Activated naive CD8-positive, alpha-beta T cell treated with anti-CD3 and anti-CD28 coated beads, Interleukin-2, amount 50 U/mL, for 16 hours (primary cell): ENCODE measurements at regions not wholly inside any gene's neighbourhood (a gene's known extent, or its start where the extent isn't known, plus 50 kb on each side); places are given as distances from the start of the nearest gene placed in this dataset.

Experiments
- DNase-seq: peaks from one replicate; pipeline ENCODE4 v3.0.0-alpha.2; 2020; ENCODE audit warnings: low read depth, low spot score

- no peak for DNase-seq
Observed at GRCh38 chr5:158163451-158164295, 304.7 kb upstream of the CLINT1 start.

DNA sequence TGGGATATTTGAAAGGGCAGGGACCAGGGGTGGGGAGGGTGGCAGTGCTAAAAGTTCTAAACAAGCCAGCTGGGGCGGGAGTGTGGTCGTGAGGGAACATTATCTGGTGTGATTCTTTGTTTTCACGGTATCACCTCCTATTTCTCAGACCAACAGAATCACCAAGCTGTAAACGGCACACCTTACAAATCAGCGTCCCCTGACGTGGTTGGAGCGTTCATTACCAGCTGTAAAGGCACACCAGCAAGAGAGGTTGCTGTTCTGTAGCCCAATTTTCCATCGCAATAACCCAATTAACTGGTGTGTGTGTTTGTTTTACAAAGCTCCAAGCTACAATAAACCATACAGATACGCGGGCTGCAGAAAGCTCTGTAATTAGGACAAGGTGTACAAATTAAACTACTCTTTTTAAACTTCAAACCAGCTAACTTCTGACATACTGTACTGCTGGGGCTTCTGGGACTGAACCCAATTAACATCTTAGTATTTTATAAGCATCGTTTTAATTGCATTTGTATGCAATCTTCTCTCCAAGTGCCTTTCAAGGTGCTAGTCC is 303.6 kb upstream of the CLINT1 start:
- DNase-seq: no peak

DNA sequence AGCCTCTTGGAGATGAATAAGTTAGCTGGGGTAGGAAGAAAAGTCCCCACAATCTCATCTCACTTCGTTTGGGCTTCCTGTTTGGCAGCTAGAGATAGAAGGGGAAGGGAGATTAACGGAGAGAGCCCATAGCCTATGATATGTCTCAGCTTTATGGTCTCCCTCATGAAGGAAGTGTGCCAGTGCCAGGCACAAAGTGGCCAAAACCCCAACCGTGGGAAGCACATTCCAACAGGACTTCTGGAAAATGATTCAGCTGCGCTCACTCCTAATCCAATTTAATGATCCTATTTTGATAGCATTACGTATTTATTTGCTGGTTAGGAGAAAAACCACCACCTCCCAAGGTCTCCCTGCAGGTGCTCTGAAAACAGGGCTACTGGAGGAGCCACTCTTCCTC is 303.1 kb upstream of the CLINT1 start:
- DNase-seq: no peak

DNA sequence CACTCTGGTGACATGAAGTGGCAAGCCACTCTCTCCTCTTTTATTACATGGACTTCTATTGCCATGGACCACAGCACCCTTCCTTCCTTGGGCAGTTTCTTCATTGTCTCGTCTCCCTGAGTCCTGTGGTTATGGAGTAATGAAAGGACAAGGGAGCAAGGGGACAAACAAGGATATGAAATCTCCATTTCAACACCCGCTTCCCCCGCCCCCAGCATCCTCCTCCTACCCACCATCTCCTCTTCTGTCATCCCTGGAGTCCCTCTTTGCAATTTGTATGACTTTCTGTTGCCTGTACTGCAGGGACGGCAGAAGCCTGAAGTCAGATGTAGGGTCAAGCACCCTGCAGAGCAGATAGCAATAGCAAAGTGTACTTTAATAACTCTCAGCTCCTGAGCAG is 300.7 kb upstream of the CLINT1 start:
- DNase-seq: no peak

DNA sequence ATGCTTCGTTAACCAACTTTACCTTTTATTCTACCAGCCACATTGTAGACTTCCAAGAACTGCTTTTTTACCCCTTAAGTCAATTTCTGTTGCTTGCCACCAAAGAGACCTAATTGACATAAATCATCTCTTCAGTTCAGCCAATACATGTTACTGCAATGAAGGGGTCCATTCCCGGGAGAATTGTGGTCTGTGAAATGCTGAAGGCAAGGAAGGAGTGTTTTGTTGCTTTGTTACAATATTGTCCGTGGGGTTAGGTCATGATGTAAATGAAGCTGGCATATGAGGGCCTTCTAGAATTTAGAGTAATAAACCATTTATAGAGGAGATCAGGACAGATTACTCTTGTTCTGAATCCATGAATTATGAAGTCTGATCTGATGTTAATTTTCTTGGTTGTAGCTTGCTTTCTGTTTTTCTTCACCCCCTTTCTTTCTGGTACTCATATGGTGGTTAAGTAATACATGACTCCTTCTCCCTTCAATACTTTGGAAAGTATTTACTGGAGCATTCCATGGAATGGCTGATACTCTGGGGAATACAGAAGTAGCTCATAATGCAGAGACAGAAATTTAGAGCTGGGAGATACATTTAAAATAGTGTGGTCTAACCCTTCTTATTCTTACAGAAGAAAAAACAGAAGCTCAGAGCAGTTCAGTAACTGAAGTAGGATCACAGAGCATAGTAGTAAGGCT is 297.0 kb upstream of the CLINT1 start:
- DNase-seq: no peak

DNA sequence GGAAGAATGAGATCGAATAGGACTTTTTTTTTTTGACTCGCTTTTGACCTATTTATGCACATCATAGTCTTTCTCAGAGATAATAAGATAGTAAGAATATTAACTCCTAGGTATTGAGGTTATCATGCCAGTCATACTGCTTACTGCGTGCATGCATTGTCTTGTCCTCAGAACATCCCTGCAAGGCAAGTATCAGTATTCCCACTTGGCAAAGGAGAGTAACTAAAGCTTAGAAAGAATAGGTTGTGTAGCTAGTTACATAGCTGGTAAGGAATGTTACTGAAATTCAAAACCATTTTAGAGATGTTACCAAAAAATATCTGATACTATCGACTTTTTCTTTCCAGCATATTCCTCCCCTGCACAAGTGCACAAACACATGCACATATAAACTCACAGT is 296.1 kb upstream of the CLINT1 start:
- DNase-seq: no peak

DNA sequence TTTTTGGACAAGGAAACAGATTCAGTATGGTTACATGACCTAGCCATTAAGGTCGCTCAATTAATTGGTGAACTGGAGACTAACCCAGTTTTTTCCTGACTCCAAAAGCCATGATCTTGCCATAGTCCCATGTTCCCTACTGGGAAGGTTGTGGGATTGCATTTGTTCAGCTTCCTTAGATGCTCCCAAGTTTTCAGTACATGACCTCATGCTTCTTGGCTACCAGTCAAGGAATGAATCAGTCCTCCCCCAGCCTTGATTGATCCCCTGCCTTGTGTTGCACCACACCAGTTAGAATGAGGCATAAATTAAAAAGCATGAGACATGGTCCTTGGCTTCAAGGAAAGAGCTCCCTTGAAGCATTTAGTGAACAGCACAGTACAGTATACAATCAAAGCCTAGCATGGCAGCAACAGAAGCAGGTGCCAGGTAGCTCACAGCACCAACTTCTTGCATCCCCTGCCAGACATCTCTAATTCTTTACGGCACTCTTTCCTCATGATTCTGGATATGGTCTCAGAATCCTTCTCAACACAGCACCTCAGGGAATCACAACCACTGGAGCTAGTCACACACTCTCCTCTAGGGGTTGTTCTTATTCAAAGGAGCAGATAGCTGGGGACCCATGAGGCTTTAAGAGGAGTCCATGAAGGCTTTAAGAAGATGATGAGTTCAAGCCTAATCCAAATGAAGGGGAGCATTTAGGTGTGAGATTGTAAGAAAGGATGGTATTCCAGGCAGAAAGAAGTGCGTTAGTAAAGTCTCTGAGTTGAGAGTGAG is 295.5 kb upstream of the CLINT1 start:
- no peak for DNase-seq

DNA sequence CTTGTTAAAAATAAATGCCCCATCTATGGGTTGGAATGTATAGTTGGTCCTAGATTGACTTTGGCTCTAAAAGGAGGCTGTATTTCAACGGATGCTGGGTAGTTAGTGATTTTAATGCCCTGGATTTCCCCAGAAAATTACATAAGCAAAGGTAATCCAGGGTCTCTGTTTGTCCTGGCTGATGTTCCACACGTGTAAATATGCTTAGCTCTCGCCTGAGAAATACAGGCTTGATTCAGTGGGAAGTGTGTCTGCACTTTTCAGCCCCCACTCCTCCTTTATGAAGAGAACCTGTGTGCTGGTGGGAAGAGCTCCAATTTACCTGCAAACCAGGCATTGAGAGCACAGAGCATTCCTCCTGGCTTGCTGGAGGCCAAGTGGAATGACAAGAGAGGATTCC is 294.6 kb upstream of the CLINT1 start:
- DNase-seq: no peak

DNA sequence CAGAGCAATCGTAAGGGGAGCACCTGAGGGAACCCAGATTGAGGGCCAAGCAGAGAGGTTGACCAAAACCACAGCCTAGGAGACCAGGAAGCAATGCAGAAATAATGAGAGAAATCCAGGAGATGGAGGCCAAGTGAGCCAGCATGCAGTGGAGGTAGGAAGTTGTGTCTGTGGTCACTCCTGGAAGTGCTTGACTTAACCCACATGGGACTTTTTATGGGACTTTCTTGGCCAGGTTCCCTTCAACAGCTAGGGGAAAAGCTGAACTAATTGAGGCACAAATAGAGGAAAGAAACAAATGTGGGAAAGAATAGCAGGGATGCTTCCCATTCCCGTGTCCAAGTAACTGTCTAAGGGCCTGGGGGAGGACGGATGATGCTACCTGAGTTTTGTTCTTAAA is 293.2 kb upstream of the CLINT1 start:
- no peak for DNase-seq

GRCh38 chr5:158147227-158147626 is 288.3 kb upstream of the CLINT1 start:
- DNase-seq: no peak

DNA sequence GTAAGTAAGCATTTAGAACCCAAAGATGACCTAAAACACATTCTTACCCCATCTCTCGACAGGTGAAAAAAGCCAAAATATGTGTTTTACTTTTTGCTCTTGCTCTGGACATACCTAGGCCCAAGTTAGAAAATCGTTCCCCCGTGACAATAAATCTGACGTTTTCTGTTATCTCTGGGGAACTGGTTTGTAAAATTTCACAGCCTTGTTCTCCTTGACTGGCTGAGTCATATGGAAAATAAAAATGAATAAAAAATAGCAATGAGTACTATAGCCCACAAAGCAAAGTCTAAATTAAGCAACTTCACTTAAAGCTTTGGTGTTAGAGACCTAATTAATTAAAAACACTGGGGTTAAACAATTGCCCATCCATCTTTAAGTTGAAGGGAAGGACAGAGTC is 286.9 kb upstream of the CLINT1 start:
- DNase-seq: no peak

- DNase-seq: no peak
Observed at GRCh38 chr5:158143081-158143480, 284.1 kb upstream of the CLINT1 start.

- no peak for DNase-seq
Observed at GRCh38 chr5:158142156-158142555, 283.2 kb upstream of the CLINT1 start.

GRCh38 chr5:158140120-158140731 is 281.3 kb upstream of the CLINT1 start:
- DNase-seq: no peak

DNA sequence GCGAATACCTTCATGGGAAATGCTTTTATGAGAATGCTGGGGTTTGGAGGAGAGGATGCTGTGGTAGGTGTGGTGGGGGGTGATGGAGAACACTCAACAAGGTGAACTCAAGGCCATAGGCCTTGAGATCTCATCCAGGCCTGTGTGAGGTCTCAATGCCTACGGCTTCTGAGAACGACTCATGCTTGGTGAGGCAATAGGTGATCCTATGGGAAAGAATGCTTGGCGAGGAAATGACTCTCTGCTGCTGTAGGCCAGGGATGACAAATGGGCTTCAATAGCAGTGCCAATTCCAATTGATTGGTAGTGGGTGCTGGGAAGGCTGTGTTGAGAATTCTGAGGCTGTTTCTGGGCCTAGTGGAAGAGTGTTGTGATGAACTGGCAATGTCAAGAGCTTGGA is 280.2 kb upstream of the CLINT1 start:
- DNase-seq: no peak

DNA sequence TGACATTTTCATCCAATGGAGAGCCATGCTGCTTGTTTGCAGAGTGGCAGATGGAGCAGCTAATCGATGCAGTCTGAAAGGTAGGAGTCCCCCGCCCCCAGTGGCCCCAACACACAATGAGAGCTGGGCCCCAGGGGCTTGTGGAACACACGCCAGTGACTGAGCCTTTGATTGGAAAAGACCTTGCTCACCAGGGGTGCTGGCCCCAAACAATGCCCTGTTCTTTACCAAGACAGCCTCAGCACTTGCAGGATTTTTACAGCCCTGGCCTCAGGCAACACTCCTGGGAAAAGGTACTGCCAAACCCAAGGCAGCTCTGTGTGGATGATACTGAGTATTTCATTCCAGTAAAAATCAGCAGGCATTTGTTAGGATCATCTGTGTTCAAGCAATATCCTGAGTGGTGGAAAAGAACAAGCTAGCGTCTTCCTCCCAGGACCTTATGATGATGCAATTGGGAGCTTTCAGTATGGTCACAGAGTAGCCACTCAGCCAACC is 276.8 kb upstream of the CLINT1 start:
- DNase-seq: no peak

GRCh38 chr5:158133369-158133768 is 274.4 kb upstream of the CLINT1 start:
- no peak for DNase-seq

DNA sequence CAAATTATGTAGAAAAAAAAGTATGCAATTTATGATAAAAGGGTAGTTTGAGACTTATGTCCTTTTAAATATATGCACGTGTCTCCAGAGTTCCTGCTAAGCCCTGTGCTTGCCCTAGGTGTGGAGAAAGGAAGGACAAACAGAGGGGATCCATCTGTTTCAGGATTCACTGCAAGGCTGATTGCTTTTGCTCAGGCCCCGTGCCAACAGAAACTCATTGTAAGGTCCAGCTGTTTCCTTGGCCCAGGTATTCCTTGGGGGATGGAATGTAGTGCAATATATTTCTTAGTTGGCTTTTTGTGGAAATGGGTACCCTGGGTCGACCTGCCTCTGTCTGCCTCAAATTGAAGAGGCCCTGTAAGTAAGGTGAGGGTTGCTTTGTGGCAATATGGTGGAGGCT is 268.6 kb upstream of the CLINT1 start:
- DNase-seq: no peak

DNA sequence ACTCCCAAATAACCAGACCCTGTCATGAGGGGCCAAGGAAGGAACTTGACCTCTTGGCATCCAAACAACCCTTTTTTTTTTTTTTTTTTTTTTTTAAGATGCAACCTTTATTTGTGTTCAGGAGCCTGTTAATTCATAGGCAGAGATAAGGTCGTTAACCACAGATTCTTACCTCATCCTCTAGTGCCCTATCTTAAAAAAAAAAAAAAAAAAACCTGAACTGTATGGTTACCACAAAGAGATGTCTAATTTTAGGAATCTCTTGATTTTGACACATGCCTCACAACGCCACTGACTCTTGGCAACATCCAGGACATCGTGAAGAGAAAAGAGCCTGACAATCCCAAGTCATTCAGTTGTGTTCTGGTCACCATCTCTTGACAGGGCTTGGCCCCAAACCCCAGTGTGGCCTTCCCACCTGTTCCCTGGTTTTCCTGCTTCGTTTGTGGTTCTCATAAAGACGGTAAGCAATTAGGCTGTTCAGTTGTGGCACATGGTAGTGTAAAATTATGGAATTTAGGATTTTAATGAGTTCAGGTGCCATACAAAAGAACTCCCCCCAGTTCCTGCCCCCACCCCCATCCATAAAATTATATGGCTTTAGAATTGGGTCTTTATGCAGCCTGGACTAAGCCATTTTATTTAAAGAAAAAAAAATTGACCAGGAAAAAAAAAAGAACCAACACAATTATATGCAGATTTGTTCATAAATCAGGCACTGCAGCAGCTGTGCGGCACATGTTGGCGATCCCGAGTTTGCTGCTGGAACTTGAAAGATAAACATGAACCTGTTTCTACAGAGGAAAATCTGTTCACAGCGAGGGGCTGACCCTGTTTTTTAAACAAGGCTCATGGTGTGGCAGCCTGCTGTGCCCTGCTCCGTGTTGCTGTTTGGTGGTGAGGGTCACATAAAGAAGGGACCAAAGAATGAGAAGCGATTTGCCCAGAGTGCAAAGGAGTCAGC is 267.8 kb upstream of the CLINT1 start:
- DNase-seq: no peak

DNA sequence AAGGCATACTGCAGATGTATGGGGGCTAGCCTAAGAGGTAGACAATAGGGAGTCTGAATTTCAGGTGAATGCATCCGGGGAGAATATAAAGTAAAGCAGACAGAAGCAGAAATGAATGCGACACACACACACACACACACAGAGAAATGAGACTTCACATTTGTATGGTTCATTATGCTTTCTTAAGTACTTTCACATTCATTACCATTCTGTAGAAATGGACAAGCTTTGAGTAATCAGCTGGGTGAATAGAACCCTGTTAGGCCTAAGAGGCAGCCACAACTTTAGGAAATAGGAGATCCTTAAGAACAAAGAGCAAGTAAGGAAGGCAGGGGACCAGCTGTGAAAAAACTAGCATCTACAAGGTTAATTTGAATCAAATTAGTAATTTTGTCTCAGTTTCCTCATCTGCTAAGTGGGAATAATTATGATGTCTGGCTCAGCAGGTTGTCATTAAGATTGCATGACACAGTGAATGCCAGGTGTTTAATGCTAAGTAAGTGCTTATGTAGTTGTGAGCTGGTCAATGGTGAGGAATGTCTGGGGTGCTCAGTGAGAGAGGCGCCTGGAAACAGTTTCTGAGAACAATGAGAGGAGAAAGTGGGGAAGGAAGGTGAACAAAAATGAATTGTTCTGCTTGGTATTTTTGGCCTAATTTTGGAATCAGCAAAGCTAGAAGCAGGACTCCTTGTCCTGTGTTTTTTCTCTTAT is 265.8 kb upstream of the CLINT1 start:
- no peak for DNase-seq
